ENCODE measurements at regions not wholly inside any gene's neighbourhood (a gene's known extent, or its start where the extent isn't known, plus 50 kb on each side); places are given as distances from the start of the nearest gene placed in this dataset.

DNA sequence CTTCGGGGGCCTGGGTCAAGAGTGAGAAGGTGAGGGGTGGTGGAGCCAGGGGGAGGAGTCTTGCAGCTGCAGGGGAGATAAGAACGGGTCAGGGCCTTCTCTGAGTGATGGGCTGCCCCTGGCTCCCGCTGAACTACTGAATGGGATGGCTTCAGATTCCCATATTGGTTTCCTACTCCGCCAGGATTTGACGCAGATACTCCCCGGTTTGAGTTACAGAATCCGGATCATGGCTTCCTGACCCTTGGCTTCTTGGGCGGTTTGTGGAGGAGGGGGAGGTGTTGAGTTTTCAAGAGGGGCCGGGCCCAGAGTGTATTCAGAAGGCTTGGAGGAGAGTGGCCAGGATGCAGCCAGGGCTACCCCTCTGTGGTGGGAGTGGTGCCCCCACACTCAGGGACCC, 119.9 kb upstream of the ATP2B2 start:
- Histone ChIP-seq H3K9ac (ENCODE audit: insufficient read length) (no peak overlapping the region), H3K27ac (no peak overlapping the region), H3K36me3 (ENCODE audit: insufficient read depth, low read length) (no peaks in the 10 kb centered on the region), H3K9me3 (ENCODE audit: low read depth, low read length) (no peaks in the 10 kb centered on the region), H3K4me3 (no peak overlapping the region)
- DNase-seq (ENCODE audit: low read depth, low spot score), result no peak
- TF ChIP-seq FOXP2 (optimal IDR thresholded peaks at IDR 0.05; ENCODE audit: control extremely low read depth, extremely low read length, insufficient read depth) (no peak), EZH2 (IDR thresholded peaks at IDR 0.05) (no peak), POLR2AphosphoS5 (IDR thresholded peaks at IDR 0.05; ENCODE audit: borderline replicate concordance, low read depth, low read length) (no peak)

DNA sequence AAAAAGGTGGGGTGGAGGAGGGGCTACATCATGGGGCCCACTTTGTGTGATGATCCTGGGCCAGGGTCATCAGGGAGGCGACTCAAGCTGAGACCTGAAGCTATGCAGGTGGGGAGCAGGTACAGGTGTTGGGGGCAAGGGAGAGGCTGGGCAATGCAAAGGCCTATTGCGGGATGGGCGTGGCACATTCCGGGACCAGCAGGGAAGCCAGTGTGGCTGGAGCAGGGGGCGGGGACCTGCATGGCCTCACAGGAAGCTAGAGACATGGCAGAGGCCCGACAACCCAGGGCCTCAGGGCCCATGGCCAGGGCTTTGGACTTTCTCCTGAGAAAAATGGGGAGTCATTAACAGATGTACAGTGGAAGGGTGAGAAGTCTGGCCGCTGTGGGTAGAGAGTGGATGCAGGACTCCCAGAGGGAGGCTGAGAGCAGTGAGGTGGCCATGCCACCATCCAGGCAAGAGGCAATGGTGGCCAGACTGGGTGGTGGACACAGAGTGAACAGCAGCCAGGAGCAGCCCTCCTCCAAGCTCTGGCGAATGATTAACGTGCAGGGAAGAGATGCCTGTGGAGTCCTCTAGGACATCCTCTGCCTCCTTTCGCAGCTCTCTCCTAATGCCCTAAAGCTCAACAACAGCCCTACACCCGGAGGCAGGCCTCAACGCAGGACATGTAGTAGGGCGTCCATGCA, 122.6 kb upstream of the ATP2B2 start:
- no peak overlapping the region for H3K4me3 ChIP-seq
- no peak for DNase-seq (ENCODE audit: low read depth, low spot score)
- no peak for TF ChIP-seq EZH2 (IDR thresholded peaks at IDR 0.05)
- no peak for TF ChIP-seq FOXP2 (optimal IDR thresholded peaks at IDR 0.05; ENCODE audit: control extremely low read depth, extremely low read length, insufficient read depth)
- TF ChIP-seq POLR2AphosphoS5 (IDR thresholded peaks at IDR 0.05; ENCODE audit: borderline replicate concordance, low read depth, low read length), result no peak
- no peaks in the 10 kb centered on the region for H3K9me3 ChIP-seq (ENCODE audit: low read depth, low read length)
- H3K9ac ChIP-seq (ENCODE audit: insufficient read length), result no peak overlapping the region
- H3K27ac ChIP-seq, result no peak overlapping the region
- no peaks in the 10 kb centered on the region for H3K36me3 ChIP-seq (ENCODE audit: insufficient read depth, low read length)

GRCh38 chr3:10628891-10629670, 123.7 kb upstream of the ATP2B2 start:
- no peak overlapping the region for H3K9ac ChIP-seq (ENCODE audit: insufficient read length)
- no peaks in the 10 kb centered on the region for H3K9me3 ChIP-seq (ENCODE audit: low read depth, low read length)
- no peak for TF ChIP-seq POLR2AphosphoS5 (IDR thresholded peaks at IDR 0.05; ENCODE audit: borderline replicate concordance, low read depth, low read length)
- no peak for TF ChIP-seq FOXP2 (optimal IDR thresholded peaks at IDR 0.05; ENCODE audit: control extremely low read depth, extremely low read length, insufficient read depth)
- TF ChIP-seq EZH2 (IDR thresholded peaks at IDR 0.05), result no peak
- DNase-seq (ENCODE audit: low read depth, low spot score), result no peak
- no peak overlapping the region for H3K27ac ChIP-seq
- no peak overlapping the region for H3K4me3 ChIP-seq
- H3K36me3 ChIP-seq (ENCODE audit: insufficient read depth, low read length), result no peaks in the 10 kb centered on the region

DNA sequence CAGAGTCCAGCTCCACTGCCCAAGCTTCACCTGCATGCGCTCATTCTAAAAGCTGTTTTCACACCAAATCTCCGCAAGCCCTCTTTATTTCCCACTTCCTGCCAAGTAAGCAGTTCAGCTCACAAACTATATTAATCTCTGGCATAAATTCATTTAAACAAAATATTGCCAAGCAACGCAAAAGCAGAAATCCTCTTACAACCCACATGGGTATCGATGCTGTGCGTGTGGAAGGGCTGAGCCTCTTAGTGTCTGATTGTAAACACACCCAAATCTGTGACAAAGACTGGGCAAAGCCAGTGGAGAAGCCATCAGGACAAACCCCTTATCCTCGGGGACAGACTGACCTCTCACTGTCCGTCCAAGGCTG, 124.3 kb upstream of the ATP2B2 start:
- no peak for DNase-seq (ENCODE audit: low read depth, low spot score)
- Histone ChIP-seq H3K9me3 (ENCODE audit: low read depth, low read length) (no peaks in the 10 kb centered on the region), H3K27ac (no peak overlapping the region), H3K36me3 (ENCODE audit: insufficient read depth, low read length) (no peaks in the 10 kb centered on the region), H3K4me3 (no peak overlapping the region), H3K9ac (ENCODE audit: insufficient read length) (no peak overlapping the region)
- TF ChIP-seq FOXP2 (optimal IDR thresholded peaks at IDR 0.05; ENCODE audit: control extremely low read depth, extremely low read length, insufficient read depth) (no peak), EZH2 (IDR thresholded peaks at IDR 0.05) (no peak), POLR2AphosphoS5 (IDR thresholded peaks at IDR 0.05; ENCODE audit: borderline replicate concordance, low read depth, low read length) (no peak)

DNA sequence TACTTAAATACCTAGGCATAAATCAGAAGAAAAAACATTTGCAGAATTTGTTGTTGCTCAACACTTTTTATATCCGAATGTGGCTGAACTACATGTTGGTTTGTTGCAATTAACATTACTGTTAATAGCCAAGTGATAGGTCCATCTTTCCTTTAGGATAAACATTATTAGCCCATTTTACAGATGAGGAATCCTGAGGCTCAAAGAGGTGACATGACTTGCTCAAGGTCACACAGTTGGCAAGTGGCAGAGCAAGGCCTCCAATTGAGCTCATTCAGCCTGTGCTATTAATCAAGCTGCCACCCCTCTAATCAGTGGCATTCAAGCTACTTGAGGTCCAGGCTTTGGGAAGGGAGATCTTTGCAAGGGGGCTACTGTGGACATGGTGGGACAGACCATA, 125.8 kb upstream of the ATP2B2 start:
- H3K36me3 ChIP-seq (ENCODE audit: insufficient read depth, low read length), result no peaks in the 10 kb centered on the region
- no peak for DNase-seq (ENCODE audit: low read depth, low spot score)
- no peak overlapping the region for H3K4me3 ChIP-seq
- no peak overlapping the region for H3K27ac ChIP-seq
- TF ChIP-seq POLR2AphosphoS5 (IDR thresholded peaks at IDR 0.05; ENCODE audit: borderline replicate concordance, low read depth, low read length) (no peak), FOXP2 (optimal IDR thresholded peaks at IDR 0.05; ENCODE audit: control extremely low read depth, extremely low read length, insufficient read depth) (no peak), EZH2 (IDR thresholded peaks at IDR 0.05) (no peak)
- H3K9me3 ChIP-seq (ENCODE audit: low read depth, low read length), result no peaks in the 10 kb centered on the region
- no peak overlapping the region for H3K9ac ChIP-seq (ENCODE audit: insufficient read length)

GRCh38 chr3:10632125-10632524, 126.7 kb upstream of the ATP2B2 start:
- Histone ChIP-seq H3K9ac (ENCODE audit: insufficient read length) (no peak overlapping the region), H3K9me3 (ENCODE audit: low read depth, low read length) (no peaks in the 10 kb centered on the region), H3K4me3 (no peak overlapping the region), H3K27ac (no peak overlapping the region), H3K36me3 (ENCODE audit: insufficient read depth, low read length) (no peaks in the 10 kb centered on the region)
- no peak for DNase-seq (ENCODE audit: low read depth, low spot score)
- TF ChIP-seq POLR2AphosphoS5 (IDR thresholded peaks at IDR 0.05; ENCODE audit: borderline replicate concordance, low read depth, low read length) (no peak), EZH2 (IDR thresholded peaks at IDR 0.05) (no peak), FOXP2 (optimal IDR thresholded peaks at IDR 0.05; ENCODE audit: control extremely low read depth, extremely low read length, insufficient read depth) (no peak)

- H3K36me3 ChIP-seq (ENCODE audit: insufficient read depth, low read length), result no peaks in the 10 kb centered on the region
- TF ChIP-seq EZH2 (IDR thresholded peaks at IDR 0.05) (no peak), POLR2AphosphoS5 (IDR thresholded peaks at IDR 0.05; ENCODE audit: borderline replicate concordance, low read depth, low read length) (no peak), FOXP2 (optimal IDR thresholded peaks at IDR 0.05; ENCODE audit: control extremely low read depth, extremely low read length, insufficient read depth) (no peak)
- H3K27ac ChIP-seq, result no peak overlapping the region
- no peak for DNase-seq (ENCODE audit: low read depth, low spot score)
- H3K4me3 ChIP-seq, result no peak overlapping the region
- H3K9ac ChIP-seq (ENCODE audit: insufficient read length), result no peak overlapping the region
- no peaks in the 10 kb centered on the region for H3K9me3 ChIP-seq (ENCODE audit: low read depth, low read length)
Measured at GRCh38 chr3:10632741-10633140, 127.4 kb upstream of the ATP2B2 start.

GRCh38 chr3:10635446-10636076, 130.2 kb upstream of the ATP2B2 start:
- TF ChIP-seq FOXP2 (optimal IDR thresholded peaks at IDR 0.05; ENCODE audit: control extremely low read depth, extremely low read length, insufficient read depth), result no peak
- Histone ChIP-seq H3K36me3 (ENCODE audit: insufficient read depth, low read length) (no peaks in the 10 kb centered on the region), H3K4me3 (no peak overlapping the region), H3K9ac (ENCODE audit: insufficient read length) (no peak overlapping the region), H3K27ac (no peak overlapping the region), H3K9me3 (ENCODE audit: low read depth, low read length) (no peaks in the 10 kb centered on the region)
- DNase-seq (ENCODE audit: low read depth, low spot score), result no peak
